ENCODE measurements at regions not wholly inside any gene's neighbourhood (a gene's known extent, or its start where the extent isn't known, plus 50 kb on each side); places are given as distances from the start of the nearest gene placed in this dataset.

DNA sequence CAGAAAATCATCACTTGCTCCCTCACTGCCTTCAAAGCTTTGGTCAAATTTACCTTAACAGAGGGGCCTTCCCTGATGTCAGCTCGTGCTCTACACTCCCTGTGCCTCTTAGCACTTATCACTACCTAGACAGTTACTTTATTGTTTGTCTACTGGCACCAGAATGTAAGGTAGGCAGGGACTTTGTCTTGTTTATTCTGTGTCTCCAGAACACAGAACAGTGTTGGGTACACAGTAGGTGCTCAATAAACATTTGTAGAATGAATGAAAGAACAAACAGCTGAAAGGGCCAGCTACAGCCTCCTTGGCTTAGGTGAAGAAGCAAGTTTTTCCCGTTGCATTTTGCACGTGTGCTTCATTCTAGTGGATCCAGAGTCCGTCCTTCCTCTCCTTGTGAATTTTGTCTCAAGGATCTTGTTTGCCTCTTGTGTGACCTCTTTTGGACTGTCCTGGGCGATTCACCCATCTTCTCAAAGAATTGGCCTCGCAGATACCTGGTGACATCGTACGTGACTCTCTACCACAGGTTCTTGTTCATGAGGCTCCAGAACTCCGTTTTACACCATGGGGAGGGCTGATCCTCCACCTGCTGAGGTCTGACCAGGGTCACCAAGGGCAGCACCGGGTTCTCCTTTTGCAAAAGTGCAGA, 84.2 kb upstream of the ARMC2 start:
- TF ChIP-seq, protein P1, sequence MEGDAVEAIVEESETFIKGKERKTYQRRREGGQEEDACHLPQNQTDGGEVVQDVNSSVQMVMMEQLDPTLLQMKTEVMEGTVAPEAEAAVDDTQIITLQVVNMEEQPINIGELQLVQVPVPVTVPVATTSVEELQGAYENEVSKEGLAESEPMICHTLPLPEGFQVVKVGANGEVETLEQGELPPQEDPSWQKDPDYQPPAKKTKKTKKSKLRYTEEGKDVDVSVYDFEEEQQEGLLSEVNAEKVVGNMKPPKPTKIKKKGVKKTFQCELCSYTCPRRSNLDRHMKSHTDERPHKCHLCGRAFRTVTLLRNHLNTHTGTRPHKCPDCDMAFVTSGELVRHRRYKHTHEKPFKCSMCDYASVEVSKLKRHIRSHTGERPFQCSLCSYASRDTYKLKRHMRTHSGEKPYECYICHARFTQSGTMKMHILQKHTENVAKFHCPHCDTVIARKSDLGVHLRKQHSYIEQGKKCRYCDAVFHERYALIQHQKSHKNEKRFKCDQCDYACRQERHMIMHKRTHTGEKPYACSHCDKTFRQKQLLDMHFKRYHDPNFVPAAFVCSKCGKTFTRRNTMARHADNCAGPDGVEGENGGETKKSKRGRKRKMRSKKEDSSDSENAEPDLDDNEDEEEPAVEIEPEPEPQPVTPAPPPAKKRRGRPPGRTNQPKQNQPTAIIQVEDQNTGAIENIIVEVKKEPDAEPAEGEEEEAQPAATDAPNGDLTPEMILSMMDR (IDR thresholded peaks at IDR 0.05 in 8 of 11, conservative IDR thresholded peaks at IDR 0.05 in 3 of 11) = no peak
- no peak for TF ChIP-seq POLR2AphosphoS5 (IDR thresholded peaks at IDR 0.05)

Measured in spleen (tissue), 7 donors.